ENCODE measurements at regions not wholly inside any gene's neighbourhood (a gene's known extent, or its start where the extent isn't known, plus 50 kb on each side); places are given as distances from the start of the nearest gene placed in this dataset.
A peak's percentile ranks its signal among the peaks of the same experiment; 100 is the strongest.

DNA sequence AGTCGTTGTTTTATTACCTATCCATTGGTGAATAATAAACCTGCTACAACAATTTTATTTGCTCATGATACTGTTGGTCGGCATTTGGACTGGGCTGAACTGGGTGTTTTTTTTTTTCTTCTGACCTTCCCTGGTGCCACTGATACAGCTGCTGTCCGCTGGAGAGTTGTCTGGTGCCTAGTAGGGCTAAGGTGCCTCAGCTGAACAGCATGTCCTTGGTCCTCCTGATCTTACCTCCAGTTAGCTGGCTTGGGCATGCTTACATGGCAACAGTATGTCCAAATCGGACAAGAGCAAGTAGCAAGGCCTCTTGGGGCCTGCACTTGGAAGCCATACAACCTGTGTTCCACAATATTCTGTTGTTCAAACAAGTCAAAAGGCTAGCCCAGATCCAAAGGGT, 563.4 kb downstream of the BMP2 start:
- no peak for DNase-seq (ENCODE audit: low read depth in 2 of 2)

GRCh38 chr20:7332169-7332568, 564.7 kb downstream of the BMP2 start:
- DNase-seq (ENCODE audit: low read depth in 2 of 2), result no peak

- DNase-seq (ENCODE audit: low read depth in 2 of 2), result peak in 1 of 2 donors; percentile 3
These were observed 566.4 kb downstream of the BMP2 start for GRCh38 chr20:7333841-7334240.

DNA sequence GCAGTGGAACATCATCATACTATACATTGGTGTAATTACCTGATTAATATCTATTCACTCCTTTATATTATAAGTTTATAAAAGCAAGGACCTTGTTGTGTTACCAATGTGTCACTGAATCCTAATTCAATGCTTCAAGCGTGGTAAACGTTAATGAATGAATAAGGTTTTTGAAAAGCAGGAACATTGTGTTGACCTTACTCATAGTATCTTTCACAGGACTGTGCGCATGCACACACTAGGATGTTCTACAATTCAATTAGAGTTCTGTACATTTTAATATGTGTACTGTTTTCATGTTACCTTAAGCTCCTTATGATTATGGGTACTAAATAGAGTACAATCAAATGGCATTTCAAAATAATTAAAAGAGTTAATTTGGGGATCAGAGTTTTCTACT, 578.5 kb downstream of the BMP2 start:
- no peak for DNase-seq (ENCODE audit: low read depth in 2 of 2)

DNA sequence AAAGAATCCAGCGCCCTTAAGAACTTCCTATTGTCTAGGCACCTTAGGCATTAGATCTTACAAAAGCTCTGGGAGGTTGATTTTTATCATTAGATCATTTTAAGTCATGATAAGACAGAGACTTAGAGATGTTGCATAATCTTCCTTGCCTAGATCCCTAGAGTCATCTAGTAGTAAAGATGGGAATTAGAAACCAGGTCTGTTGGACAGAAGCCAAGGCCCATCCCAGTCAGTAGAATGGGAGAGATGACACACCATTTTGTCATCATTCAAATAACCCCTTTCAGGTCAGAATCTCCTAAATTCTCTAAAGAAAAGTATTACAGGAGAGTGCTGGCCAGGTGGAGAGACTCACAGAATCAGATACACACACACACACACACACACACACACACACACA, 579.1 kb downstream of the BMP2 start:
- DNase-seq (ENCODE audit: low read depth in 2 of 2), result no peak

GRCh38 chr20:7347409-7347808, 579.9 kb downstream of the BMP2 start:
- DNase-seq (ENCODE audit: low read depth in 2 of 2), result no peak

DNA sequence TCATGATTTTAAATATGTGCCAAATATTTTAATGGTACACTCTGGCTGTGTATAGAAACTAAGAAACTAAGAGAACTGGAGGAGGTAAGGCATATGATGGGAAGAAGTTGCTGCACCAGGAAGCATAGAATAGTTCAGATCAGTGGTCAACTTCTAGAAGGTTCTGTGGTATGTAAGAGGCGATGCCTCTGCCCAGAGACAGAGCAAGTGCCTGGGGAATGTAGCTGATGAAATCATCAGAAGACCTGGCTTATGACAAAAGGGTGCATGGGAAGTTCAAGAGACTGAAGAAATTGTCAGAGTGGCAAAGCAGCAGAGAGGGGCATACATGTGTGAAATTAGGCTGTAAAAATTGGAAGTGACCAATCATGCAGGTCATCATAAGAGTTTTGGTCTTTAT, 580.8 kb downstream of the BMP2 start:
- DNase-seq (ENCODE audit: low read depth in 2 of 2), result no peak

DNA sequence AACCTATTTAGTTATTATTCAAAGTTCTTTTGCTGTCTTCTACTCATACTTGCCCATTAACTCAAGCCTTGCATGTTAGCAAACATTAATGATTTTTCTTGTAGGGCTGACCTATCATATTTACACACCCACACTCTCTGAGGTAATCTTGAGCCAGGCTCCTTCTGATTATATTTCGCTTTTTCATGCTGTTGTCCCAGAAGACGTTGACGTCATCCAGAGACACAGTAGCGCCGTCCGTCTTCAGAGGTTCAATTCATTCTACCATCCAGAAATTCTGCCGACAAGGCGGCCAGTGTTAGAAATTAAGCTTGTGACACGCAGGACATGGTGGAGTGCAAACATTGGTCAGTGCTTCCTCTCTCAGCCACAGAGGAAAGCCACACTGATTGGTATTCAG, 584.7 kb downstream of the BMP2 start:
- peak in 1 of 2 donors; percentile 9 for DNase-seq (ENCODE audit: low read depth in 2 of 2)

DNA sequence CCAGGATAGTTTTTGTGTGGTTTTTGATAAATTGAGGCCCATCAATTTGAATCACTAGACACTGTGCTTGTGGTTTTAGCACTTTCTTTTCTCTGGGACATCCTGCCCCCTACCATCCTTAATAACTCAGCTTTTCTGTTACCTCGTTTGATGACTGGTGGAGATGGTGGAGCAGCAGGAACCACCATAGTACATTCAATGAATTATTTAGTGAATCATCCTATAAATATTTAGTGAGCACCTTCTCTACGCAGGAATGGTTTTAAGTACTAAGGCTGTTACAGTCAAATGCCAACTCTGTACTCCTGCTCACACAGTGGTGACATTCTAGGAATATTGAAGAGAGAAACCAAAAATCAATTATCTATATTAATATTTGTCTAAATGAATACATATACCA, 585.2 kb downstream of the HAO1 start:
- DNase-seq (ENCODE audit: low read depth in 2 of 2), result no peak

DNA sequence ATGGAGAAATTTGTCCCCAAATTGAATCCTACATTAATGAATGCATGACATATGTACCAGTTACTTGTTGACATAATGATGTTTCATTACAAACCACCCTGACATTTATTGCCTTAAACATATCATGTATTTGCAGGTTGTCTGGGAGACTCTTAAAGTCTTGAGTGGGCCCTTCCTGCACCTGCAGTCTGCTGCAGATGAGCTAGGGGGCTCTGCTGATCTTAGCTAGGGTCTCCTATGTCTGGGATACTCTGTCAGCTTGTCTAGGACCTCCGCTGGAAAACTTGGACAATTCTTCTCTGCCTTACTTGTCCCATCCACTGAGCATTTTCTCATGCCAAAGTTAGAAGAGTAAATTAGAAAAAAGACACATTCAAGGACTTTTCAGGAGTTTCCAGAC, 581.6 kb downstream of the HAO1 start:
- no peak for DNase-seq (ENCODE audit: low read depth in 2 of 2)

DNA sequence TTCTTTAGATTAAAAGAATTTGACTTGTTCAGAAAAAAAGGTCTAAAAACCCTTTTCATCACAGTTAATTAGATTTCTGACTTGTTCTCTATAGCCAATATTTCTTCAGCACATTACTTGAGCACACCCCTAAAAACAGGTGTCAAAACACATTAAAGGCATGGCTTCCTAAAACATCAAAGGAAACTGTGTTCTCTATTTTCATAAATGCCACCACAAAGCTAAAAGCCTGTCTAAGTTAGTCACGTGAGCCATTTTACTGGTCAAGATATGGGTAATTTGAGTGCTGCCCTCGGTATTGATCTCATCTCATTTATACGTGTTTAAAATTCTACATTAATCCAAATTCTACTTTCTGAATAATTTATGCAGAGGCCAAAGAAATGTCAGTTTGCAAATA, 580.5 kb downstream of the HAO1 start:
- DNase-seq (ENCODE audit: low read depth in 2 of 2), result no peak

DNA sequence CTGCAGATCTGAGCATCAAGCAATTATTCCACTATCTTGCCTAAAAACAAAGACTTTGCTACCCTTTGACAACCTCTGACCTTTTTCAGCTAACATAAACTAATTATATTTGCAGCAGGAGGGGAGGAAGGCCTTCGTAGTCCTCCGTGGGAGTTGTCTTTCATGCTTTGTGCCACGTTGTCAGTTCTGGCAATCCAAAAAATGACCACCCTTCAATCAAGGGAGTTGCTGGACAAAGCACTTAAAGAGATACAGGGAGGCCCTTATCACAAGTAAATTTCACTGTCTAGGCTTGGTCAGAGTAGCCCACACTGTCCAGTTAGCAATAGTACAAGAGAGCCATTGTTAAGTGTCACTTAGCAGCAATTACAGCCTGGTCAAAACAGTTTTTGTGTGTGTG, 578.9 kb downstream of the HAO1 start:
- DNase-seq (ENCODE audit: low read depth in 2 of 2), result no peak

DNA sequence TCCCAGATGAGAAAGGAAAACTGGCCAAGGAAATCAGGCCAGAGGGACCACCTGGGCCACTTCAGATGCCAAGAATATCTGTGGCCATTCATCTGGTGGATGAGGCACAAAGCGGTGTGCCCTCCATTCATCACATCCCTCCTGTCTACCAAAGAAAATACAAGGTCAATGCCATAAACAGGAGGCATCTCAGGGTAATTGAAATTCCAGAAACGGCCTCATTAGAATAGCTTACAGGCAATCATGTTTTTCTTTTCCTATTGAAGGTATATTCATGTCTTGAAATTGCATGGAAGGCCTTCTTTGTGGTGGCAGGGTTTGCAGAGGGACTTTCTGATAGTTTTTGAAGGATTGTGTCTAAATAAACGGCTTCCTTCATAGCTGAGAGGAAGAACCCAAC, 578.3 kb downstream of the HAO1 start:
- DNase-seq (ENCODE audit: low read depth in 2 of 2), result no peak

- DNase-seq (ENCODE audit: low read depth in 2 of 2), result peak in 1 of 2 donors; percentile 1
These were observed 577.7 kb downstream of the HAO1 start for GRCh38 chr20:7362601-7363000.

DNA sequence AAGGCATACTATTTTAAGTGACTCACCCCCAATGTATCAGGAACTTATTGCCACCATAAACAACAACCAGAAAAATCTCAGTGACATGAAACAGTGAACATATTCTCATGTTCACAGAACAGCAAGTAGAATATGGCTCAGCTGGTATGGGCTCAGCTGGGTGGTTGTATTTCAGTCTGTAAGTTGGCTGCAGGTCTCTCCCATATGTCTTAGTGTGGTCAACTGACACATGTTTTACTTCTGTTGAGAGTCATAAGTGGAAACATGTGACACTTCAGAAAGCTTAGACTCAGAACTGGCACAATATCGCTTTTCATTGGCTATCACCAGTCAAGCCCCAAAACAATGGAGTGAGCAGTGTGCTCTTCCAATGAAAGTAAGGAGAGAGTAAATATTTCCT, 574.1 kb downstream of the HAO1 start:
- no peak for DNase-seq (ENCODE audit: low read depth in 2 of 2)

GRCh38 chr20:7371518-7372163, 568.6 kb downstream of the HAO1 start:
- no peak for DNase-seq (ENCODE audit: low read depth in 2 of 2)

DNA sequence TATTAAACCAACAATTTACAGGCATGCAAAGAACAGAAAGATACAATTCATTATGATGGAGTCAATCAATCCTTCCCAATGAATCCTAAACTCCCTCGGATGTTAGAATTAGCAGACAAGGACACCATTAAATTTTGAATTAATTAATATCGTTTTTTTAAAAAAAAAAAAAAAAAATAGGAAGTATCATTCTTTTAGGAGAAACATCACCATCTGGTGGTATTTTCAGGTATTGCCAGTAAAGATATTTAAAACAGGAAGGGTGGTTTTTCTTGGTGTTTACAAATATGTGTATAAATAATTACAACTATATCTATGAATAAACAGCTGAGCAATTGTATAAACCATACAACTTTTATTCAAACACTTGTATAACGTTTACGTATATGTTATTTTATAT, 564.4 kb downstream of the HAO1 start:
- peak; percentile 43 for DNase-seq (ENCODE audit: low read depth in 2 of 2)

GRCh38 chr20:7378864-7379605, 561.2 kb downstream of the HAO1 start:
- peak in 1 of 2 donors; percentile 3 for DNase-seq (ENCODE audit: low read depth in 2 of 2)

- DNase-seq (ENCODE audit: low read depth in 2 of 2), result no peak
These were observed 560.5 kb downstream of the HAO1 start for GRCh38 chr20:7379621-7380220.

DNA sequence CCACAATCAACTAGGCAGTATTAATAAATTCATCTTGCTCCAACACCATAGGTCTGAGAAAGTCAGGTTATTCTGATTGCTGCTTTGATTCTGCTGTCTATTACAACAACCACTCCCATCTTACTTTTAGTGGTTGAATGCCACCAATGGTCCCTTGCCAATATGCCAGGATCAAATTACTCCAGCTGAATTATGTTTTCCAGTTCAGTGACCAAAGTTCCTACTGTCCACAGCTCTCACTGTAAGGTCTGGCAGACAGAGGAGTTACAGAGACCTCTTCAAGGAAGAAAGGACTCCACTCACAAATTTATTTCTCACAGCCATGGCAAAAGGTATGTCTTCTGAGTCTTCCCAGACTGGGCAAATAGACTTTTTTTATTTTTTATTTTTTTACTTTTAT, 557.0 kb downstream of the HAO1 start:
- DNase-seq (ENCODE audit: low read depth in 2 of 2), result no peak

DNA sequence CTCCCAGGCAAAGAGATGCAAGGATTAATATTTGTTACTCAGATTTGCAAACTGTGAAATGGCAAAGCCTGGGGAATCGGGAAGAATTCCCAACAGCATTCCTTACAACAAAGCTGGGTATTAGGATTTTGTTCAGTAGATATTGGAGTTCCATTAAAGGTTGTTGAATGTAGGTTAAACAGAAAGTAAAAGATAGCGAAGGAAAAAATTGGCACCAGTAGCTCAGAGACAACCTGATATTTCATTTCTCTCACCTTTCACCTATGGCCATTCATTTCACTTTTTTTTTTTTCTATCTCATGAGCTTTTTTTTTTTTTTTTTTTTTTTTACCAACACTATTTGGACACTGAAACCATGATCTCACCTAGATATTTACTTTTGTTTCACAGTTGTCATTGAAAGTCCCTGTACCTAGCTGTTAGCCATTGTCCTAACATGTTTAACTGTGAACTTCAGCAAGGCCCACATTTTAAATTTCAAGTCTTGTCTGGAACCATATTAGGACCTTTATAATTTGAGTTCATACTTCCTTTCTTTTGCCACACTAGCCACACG, 552.5 kb downstream of the HAO1 start:
- DNase-seq (ENCODE audit: low read depth in 2 of 2), result no peak

GRCh38 chr20:7389216-7389615, 551.0 kb downstream of the HAO1 start:
- no peak for DNase-seq (ENCODE audit: low read depth in 2 of 2)

Data from lung microvascular endothelial cell (primary cell).